Neural cell (in vitro differentiated cells): ENCODE measurements at regions not wholly inside any gene's neighbourhood (a gene's known extent, or its start where the extent isn't known, plus 50 kb on each side); places are given as distances from the start of the nearest gene placed in this dataset.

Experiments used
- H2AFZ ChIP-seq: fragments of 200-600, 300-800 bp; sonication (generic), shearing (Covaris generic); 2 replicates; pipeline ENCODE4 v1.6.0; 2014; ENCODE audit warnings: low read depth, mild to moderate bottlenecking, antibody characterized with exemption, low read length, moderate library complexity
- H3F3A ChIP-seq: fragments of 200-600 bp; shearing (Covaris generic); 2 replicates; pipeline ENCODE4 v1.6.1; 2016; ENCODE audit warnings: mild to moderate bottlenecking, moderate library complexity, mixed read lengths, antibody characterized with exemption, low read length; ENCODE audit not compliant: insufficient read depth, poor library complexity, severe bottlenecking
- H3K27ac ChIP-seq: fragments of 200-600, 300-800 bp; sonication (generic), shearing (Covaris generic); 2 replicates; pipeline ENCODE4 v1.5.1; 2014; ENCODE audit warnings: mild to moderate bottlenecking, low read length, moderate library complexity
- H3K27me3 ChIP-seq: fragments of 300-800, 200-600 bp; sonication (generic), shearing (Covaris generic); 2 replicates; pipeline ENCODE4 v1.6.0; 2014; ENCODE audit warnings: mild to moderate bottlenecking, low read depth, low read length, moderate library complexity; ENCODE audit not compliant: insufficient read depth
- H3K36me3 ChIP-seq: fragments of 300-800, 200-600 bp; sonication (generic), shearing (Covaris generic); 2 replicates; pipeline ENCODE4 v1.5.1; 2014; ENCODE audit warnings: mild to moderate bottlenecking, antibody characterized with exemption, low read length, moderate library complexity; ENCODE audit not compliant: insufficient read depth
- H3K4me2 ChIP-seq: fragments of 300-800, 200-600 bp; sonication (generic), shearing (Covaris generic); 2 replicates; pipeline ENCODE4 v1.6.0; 2014; ENCODE audit warnings: mild to moderate bottlenecking, low read length
- H3K4me3 ChIP-seq: fragments of 300-800, 200-600 bp; sonication (generic), shearing (Covaris generic); 2 replicates; pipeline ENCODE4 v1.5.1; 2014; ENCODE audit warnings: mild to moderate bottlenecking, low read length, moderate library complexity
- H3K79me2 ChIP-seq: fragments of 200-600 bp; shearing (Covaris generic); replicated peaks from 2 replicates; pipeline ENCODE4 v1.6.0; 2014; ENCODE audit warnings: mild to moderate bottlenecking, low read length, moderate library complexity; ENCODE audit not compliant: insufficient read depth
- H3K9ac ChIP-seq: fragments of 300-800, 200-600 bp; sonication (generic), shearing (Covaris generic); 2 replicates; pipeline ENCODE4 v1.6.1; 2016; ENCODE audit warnings: mild to moderate bottlenecking, low read length, mixed read lengths
- H3K9me2 ChIP-seq: fragments of 200-600 bp; shearing (Covaris generic); 2 replicates; pipeline ENCODE4 v1.6.1; 2016; ENCODE audit warnings: mild to moderate bottlenecking, low read length, mixed read lengths; ENCODE audit not compliant: insufficient read depth
- H3K9me3 ChIP-seq: fragments of 200-600, 300-800 bp; sonication (generic), shearing (Covaris generic); 2 replicates; pipeline ENCODE4 v1.6.1; 2016; ENCODE audit warnings: mild to moderate bottlenecking, mixed run types, low read length, moderate library complexity, mixed read lengths
- H4K20me1 ChIP-seq: fragments of 200-600 bp; shearing (Covaris generic); 2 replicates; pipeline ENCODE4 v1.6.1; 2016; ENCODE audit warnings: mild to moderate bottlenecking, mixed run types; ENCODE audit not compliant: insufficient read depth
- EP300 ChIP-seq: fragments of 450-650 bp; conservative IDR thresholded peaks from 2 replicates; pipeline ENCODE4 v1.6.1; 2014; ENCODE audit warnings: antibody characterized with exemption, mild to moderate bottlenecking, moderate library complexity; ENCODE audit not compliant: poor library complexity, severe bottlenecking
- EZH2 ChIP-seq: fragments of 200-600, 300-800 bp; shearing (Covaris generic), sonication (generic); IDR thresholded peaks from 2 replicates; pipeline ENCODE4 v1.6.1; 2014; ENCODE audit warnings: antibody characterized with exemption, low read length, borderline replicate concordance, mild to moderate bottlenecking; ENCODE audit not compliant: insufficient read depth, poor library complexity, severe bottlenecking
- MXI1 ChIP-seq: fragments of 450-650 bp; conservative IDR thresholded peaks from 2 replicates; pipeline ENCODE4 v1.6.1; 2014; ENCODE audit warnings: antibody characterized with exemption, mild to moderate bottlenecking; ENCODE audit not compliant: poor library complexity, severe bottlenecking
- POLR2AphosphoS5 ChIP-seq: IDR thresholded peaks from 2 replicates; pipeline ENCODE4 v1.6.1; 2012
- RAD21 ChIP-seq: fragments of 450-650 bp; conservative IDR thresholded peaks from 2 replicates; pipeline ENCODE4 v1.6.1; 2014; ENCODE audit warnings: antibody characterized with exemption, mild to moderate bottlenecking, moderate library complexity
- SMC3 ChIP-seq: fragments of 450-650 bp; conservative IDR thresholded peaks from 2 replicates; pipeline ENCODE4 v1.6.1; 2014; ENCODE audit warnings: antibody characterized with exemption, mild to moderate bottlenecking, moderate library complexity; ENCODE audit not compliant: poor library complexity
- TAF1 ChIP-seq: IDR thresholded peaks from 2 replicates; pipeline ENCODE4 v1.6.1; 2012; ENCODE audit warnings: low read depth
- TF ChIP-seq, protein P1 (sequence below): fragments of 450-650 bp; IDR thresholded peaks from 2 replicates; pipeline ENCODE4 v1.5.1; 2014; ENCODE audit warnings: antibody characterized with exemption, mild to moderate bottlenecking, moderate library complexity; ENCODE audit not compliant: poor library complexity, severe bottlenecking
- TF ChIP-seq, protein P2 (sequence below): IDR thresholded peaks from 2 replicates; pipeline ENCODE4 v1.6.1; 2012; ENCODE audit warnings: borderline replicate concordance

DNA sequence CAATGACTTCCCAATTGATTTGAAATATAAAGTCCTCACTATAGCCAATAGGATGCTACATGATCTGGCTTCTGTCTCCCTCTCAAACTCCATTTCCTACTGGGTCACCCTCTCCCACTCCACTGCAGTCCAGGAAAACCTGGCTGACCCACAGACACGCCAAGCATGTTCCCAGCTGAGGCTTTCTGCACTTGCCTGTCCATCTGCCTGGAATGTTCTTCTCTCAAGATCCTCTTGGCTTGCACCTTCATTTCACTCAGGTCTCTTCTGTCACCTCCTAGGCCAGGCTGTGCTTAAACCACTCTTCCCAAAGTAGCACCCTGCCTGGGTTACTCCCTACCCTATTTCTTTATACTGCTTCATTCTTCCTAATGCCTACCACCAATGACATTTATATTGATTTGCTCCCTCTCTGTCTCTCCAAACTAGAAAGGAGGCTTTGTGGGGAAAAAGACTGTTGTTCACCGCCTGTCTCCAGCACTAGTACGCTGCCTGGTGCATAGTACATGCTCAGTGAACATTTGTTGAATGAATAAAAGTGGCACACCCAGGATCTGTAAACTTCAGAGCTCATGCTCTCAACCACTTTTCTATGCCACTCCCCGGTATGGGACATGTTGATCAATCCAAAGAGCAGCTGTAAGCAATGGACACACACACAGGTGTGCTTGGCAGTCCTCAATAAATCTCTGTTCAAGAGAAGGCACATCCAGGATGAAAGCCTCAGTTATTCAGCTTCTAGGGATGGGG is 261.3 kb downstream of the FOXO1 start:
- H2AFZ ChIP-seq: no peak overlapping the region
- H3F3A ChIP-seq: no peaks in the 10 kb centered on the region
- no peak overlapping the region for H3K9ac ChIP-seq
- H3K27ac ChIP-seq: no peak overlapping the region
- H3K4me2 ChIP-seq: no peak overlapping the region
- TF ChIP-seq POLR2AphosphoS5 (no peak), TAF1 (no peak), SMC3 (no peak), MXI1 (no peak)
- TF ChIP-seq, protein P1, sequence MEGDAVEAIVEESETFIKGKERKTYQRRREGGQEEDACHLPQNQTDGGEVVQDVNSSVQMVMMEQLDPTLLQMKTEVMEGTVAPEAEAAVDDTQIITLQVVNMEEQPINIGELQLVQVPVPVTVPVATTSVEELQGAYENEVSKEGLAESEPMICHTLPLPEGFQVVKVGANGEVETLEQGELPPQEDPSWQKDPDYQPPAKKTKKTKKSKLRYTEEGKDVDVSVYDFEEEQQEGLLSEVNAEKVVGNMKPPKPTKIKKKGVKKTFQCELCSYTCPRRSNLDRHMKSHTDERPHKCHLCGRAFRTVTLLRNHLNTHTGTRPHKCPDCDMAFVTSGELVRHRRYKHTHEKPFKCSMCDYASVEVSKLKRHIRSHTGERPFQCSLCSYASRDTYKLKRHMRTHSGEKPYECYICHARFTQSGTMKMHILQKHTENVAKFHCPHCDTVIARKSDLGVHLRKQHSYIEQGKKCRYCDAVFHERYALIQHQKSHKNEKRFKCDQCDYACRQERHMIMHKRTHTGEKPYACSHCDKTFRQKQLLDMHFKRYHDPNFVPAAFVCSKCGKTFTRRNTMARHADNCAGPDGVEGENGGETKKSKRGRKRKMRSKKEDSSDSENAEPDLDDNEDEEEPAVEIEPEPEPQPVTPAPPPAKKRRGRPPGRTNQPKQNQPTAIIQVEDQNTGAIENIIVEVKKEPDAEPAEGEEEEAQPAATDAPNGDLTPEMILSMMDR: no peak
- no peaks in the 10 kb centered on the region for H3K9me3 ChIP-seq
- H3K36me3 ChIP-seq: no peaks in the 10 kb centered on the region
- no peak overlapping the region for H3K4me3 ChIP-seq
- H4K20me1 ChIP-seq: no peaks in the 10 kb centered on the region
- no peaks in the 10 kb centered on the region for H3K9me2 ChIP-seq
- no peaks in the 10 kb centered on the region for H3K27me3 ChIP-seq
- H3K79me2 ChIP-seq: no peaks in the 10 kb centered on the region

DNA sequence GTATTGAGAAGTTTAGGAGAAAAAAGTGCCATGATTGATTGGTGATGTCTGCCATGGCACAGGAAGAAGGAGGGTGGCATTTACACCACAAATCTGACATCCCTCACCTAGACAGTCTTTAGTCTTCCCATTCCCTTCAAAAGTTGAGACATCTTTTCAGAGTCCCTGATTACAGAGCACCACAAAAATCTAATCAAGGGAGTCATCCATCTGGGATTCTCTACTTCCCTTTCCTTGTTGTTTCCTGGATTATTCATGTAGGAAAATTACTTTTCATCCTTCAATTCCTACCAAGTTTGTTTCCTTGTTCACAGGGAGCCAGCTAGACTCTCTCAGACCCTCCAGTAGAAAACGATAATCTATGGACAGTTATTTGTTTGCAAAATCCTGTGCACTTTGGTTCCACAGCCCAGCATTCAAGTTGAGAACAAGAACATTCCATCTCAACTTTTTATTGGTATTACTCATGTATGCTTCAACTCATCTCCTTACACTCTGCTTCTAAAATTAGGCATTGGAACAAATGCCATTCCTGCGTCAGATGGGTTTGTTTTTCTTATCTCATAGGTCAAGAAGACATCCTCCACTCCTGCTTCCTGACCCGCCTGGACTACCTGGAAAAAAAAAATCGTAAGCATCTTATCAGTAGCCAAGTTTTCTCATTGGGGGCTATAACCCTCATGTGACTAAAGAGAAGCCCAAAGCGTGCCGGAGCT is 259.9 kb downstream of the FOXO1 start:
- H4K20me1 ChIP-seq: no peaks in the 10 kb centered on the region
- no peak overlapping the region for H3K27ac ChIP-seq
- H3K27me3 ChIP-seq: no peaks in the 10 kb centered on the region
- no peak overlapping the region for H3K4me3 ChIP-seq
- H2AFZ ChIP-seq: no peak overlapping the region
- H3F3A ChIP-seq: no peaks in the 10 kb centered on the region
- no peaks in the 10 kb centered on the region for H3K9me3 ChIP-seq
- H3K79me2 ChIP-seq: no peaks in the 10 kb centered on the region
- no peak overlapping the region for H3K4me2 ChIP-seq
- H3K9me2 ChIP-seq: no peaks in the 10 kb centered on the region
- no peak for TF ChIP-seq TAF1
- TF ChIP-seq SMC3: no peak
- no peak for TF ChIP-seq POLR2AphosphoS5
- no peak for TF ChIP-seq RAD21
- TF ChIP-seq EP300: no peak
- TF ChIP-seq EZH2: no peak
- TF ChIP-seq, protein P1: no peak
- no peak for TF ChIP-seq MXI1
- TF ChIP-seq, protein P2, sequence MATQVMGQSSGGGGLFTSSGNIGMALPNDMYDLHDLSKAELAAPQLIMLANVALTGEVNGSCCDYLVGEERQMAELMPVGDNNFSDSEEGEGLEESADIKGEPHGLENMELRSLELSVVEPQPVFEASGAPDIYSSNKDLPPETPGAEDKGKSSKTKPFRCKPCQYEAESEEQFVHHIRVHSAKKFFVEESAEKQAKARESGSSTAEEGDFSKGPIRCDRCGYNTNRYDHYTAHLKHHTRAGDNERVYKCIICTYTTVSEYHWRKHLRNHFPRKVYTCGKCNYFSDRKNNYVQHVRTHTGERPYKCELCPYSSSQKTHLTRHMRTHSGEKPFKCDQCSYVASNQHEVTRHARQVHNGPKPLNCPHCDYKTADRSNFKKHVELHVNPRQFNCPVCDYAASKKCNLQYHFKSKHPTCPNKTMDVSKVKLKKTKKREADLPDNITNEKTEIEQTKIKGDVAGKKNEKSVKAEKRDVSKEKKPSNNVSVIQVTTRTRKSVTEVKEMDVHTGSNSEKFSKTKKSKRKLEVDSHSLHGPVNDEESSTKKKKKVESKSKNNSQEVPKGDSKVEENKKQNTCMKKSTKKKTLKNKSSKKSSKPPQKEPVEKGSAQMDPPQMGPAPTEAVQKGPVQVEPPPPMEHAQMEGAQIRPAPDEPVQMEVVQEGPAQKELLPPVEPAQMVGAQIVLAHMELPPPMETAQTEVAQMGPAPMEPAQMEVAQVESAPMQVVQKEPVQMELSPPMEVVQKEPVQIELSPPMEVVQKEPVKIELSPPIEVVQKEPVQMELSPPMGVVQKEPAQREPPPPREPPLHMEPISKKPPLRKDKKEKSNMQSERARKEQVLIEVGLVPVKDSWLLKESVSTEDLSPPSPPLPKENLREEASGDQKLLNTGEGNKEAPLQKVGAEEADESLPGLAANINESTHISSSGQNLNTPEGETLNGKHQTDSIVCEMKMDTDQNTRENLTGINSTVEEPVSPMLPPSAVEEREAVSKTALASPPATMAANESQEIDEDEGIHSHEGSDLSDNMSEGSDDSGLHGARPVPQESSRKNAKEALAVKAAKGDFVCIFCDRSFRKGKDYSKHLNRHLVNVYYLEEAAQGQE: no peak
- no peaks in the 10 kb centered on the region for H3K36me3 ChIP-seq
- H3K9ac ChIP-seq: no peak overlapping the region
